DOHH2 (cell line): ENCODE measurements at regions not wholly inside any gene's neighbourhood (a gene's known extent, or its start where the extent isn't known, plus 50 kb on each side); places are given as distances from the start of the nearest gene placed in this dataset.

ENCODE experiments used
- CTCF ChIP-seq: fragments of 200-600 bp; sonication (generic); IDR thresholded peaks from one replicate; pipeline ENCODE4 v1.5.1; 2014; ENCODE audit warnings: antibody characterized with exemption, mild to moderate bottlenecking, low read depth, low read length; ENCODE audit not compliant: poor library complexity, severe bottlenecking
- EZH2phosphoT487 ChIP-seq: fragments of 200-600 bp; sonication (generic); IDR thresholded peaks from 2 replicates; pipeline ENCODE4 v1.6.1; 2017; ENCODE audit warnings: borderline replicate concordance, mild to moderate bottlenecking, antibody characterized with exemption, low read length, moderate library complexity, mixed read lengths

GRCh38 chr2:9078405-9078804 lies 74.9 kb upstream of the MBOAT2 start:
- TF ChIP-seq CTCF (no peak), EZH2phosphoT487 (no peak)
